Cerebellar nuclear complex (tissue), 1 donor: ENCODE measurements at regions not wholly inside any gene's neighbourhood (a gene's known extent, or its start where the extent isn't known, plus 50 kb on each side); places are given as distances from the start of the nearest gene placed in this dataset.
"Not testable (repeated sequence)": the region's sequence is repeated elsewhere in the genome, so short reads cannot be mapped to it uniquely, and the experiment has no call there.

Experiments
- DNase-seq, 2 experiments: peaks; one replicate each; lab custom pipeline; 2025; lab: John Stamatoyannopoulos, UW

GRCh38 chr3:72176537-72177041 is 391.6 kb upstream of the PROK2 start:
- no peak for DNase-seq

DNA sequence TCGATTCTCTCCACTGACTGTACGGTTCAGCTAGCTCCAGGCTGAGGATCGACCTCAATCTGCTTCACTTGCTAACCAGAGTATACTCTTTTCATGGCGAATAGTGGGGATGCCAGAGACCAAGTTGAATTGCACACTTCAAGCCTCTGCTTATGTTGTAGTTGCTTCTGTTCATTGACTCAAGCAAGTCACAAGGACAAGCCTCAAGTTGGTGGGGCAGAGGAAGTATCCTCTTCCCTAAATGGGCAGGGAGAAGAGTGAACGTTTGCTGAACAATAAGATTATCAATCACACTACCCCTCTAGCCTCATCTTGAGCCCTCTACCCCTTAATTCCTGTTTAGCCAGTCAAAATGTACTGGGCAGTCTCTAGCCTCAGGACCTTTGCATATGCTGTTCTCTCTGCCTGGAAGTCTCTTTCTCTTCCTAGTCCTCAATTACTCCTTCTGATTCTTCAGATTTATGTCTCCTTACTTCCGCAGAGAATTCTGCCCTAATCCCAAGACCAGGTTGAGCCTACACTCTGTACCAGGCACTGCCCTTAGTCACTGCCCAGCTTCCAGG is 390.4 kb upstream of the PROK2 start:
- no peak for DNase-seq

GRCh38 chr3:72174890-72175289 is 389.9 kb upstream of the PROK2 start:
- no peak for DNase-seq

DNA sequence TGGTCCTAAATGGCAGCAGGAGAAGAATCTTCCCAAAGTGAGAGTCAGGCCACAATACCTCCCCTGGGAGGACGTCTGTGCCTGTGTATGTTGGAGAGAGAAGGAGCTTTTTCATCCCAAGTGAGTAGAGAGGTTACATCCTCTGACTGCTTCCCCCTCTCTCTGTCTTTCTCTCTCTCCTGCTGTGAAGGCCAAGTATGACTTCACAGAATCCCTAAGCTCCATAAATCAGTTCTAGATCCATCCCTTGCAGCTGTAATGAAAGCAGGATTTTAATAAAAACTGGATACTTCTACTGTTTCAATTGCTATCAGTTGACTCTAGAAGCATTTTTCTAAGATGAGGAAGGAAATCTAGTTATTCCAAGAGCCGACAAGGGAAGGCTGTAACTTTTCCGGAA is 389.1 kb upstream of the PROK2 start:
- DNase-seq, result no peak

- no peak for DNase-seq
Measured at GRCh38 chr3:72171946-72172345, 387.0 kb upstream of the PROK2 start.

- DNase-seq, result no peak
Measured at GRCh38 chr3:72171463-72171881, 386.5 kb upstream of the PROK2 start.

DNA sequence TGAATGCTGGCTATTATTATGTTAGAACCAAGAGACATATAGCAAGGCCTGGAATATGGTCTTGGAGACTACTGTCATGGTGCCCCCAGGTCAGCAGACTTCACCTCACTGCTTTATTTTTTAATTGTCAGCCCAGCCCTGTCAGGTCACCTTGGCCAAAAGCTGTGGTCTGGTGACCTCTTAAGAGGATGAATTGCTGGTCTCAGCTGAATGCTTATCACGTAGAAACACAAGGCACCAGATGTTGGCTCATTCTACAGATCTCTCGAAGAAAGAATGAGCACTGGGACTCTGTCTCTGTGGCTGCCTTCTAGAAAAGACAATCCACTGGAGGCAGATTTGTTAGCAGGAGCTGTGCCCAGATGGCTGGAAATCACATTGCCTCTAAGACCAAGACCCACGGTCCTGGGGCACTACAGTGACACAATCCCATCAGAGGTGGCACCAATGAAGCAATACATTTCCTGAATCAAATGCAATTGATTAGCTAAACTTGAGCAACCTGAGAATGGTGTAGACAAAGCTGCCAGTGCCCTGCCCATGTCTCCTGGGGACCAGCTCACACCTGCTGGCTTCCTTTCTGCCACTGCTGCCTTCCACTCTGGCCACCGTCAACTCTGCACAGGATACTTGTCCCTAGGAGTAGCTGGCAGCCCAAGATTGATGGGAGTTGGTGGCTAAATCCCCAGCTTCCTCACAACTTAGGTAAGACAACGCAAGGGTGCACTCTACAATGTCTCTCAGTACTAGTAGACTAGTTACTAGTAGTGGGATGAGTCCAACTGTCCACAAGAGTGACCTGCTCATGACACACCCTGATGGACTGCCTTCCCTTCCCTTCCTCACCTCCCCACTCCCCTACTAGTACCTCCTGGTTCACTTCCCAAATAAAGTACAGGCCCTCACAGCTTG is 384.9 kb upstream of the PROK2 start:
- DNase-seq, result no peak

GRCh38 chr3:72169120-72169519 is 384.2 kb upstream of the PROK2 start:
- DNase-seq, result no peak

- no peak for DNase-seq
Measured at GRCh38 chr3:72165808-72166207, 380.9 kb upstream of the PROK2 start.

GRCh38 chr3:72165317-72165716 is 380.4 kb upstream of the PROK2 start:
- DNase-seq, result no peak

- no peak for DNase-seq
Measured at GRCh38 chr3:72164635-72164978, 379.7 kb upstream of the PROK2 start.

GRCh38 chr3:72163809-72164634 is 379.1 kb upstream of the PROK2 start:
- DNase-seq, result no peak

- DNase-seq, result no peak
Measured at GRCh38 chr3:72162649-72163184, 377.8 kb upstream of the PROK2 start.

DNA sequence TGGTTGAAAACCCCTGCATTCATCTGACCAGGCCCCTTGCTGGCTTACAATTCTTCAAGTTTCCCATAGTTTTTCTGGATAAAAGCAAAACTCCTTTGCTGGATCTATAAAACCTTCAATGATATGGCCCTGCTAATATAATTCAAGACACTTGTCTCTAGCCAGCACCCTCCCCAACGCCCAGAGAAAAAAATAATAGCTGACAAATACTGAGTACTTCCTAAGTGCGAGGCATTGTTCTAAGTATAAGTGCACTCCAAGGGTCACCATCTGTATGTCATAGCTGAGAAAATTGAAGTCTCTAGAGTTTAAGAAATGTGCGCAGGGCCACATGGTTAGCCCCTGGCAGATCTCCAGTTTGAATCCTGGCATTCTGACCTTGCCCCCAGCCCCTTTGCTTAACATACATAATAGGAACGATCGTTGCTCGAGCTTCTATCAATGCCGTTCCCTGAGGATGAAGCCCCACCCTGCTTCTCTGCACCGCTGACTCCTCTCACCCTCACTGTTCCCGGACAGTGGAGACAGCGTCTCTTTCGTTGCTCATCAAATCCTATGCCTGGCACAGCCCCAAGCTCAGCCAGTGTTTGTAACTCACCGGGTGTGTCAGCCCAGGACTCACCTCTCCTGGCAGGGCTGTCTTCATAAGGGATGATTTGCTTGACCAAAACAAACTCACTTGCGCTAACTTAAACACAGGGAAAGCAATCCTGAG is 377.1 kb upstream of the PROK2 start:
- DNase-seq, result no peak

DNA sequence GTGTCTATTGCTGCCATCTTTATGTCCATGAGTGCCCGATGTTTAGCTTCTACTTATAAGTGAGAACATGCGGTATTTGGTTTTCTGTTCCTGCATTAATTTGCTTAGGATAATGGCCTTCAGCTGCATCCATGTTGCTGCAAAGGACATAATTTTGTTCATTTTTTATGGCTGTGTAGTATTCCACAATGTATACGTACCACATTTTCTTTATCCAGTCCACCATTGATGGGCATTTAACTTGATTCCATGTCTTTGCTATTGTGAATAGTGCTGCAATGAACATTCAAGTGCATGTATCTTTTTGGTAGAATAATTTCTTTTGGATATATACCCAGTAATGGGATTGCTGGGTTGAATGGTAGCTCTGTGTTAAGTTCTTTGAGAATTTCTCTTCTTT is 376.3 kb upstream of the PROK2 start:
- not testable (repeated sequence) for DNase-seq

DNA sequence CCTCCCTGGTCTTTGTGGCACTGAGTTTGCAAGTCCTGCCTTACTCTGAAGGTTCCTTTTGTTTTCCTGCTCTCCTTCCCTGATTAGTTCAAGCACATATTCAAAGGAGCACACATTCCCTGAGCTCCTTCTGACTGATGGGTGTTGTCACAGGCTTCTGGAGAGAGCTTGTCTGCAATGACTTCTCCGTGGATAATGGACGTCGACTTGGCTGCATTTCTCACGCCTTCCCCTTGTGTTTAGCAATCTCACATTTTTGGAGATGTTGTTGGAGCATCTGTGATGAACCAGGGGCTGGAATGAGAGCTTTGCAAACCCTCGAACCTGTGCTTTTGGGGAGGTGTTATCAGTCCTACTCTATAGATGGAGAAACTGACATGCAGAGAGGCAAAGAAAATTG is 375.4 kb upstream of the PROK2 start:
- no peak for DNase-seq

GRCh38 chr3:72159487-72159886 is 374.5 kb upstream of the PROK2 start:
- DNase-seq, result no peak

DNA sequence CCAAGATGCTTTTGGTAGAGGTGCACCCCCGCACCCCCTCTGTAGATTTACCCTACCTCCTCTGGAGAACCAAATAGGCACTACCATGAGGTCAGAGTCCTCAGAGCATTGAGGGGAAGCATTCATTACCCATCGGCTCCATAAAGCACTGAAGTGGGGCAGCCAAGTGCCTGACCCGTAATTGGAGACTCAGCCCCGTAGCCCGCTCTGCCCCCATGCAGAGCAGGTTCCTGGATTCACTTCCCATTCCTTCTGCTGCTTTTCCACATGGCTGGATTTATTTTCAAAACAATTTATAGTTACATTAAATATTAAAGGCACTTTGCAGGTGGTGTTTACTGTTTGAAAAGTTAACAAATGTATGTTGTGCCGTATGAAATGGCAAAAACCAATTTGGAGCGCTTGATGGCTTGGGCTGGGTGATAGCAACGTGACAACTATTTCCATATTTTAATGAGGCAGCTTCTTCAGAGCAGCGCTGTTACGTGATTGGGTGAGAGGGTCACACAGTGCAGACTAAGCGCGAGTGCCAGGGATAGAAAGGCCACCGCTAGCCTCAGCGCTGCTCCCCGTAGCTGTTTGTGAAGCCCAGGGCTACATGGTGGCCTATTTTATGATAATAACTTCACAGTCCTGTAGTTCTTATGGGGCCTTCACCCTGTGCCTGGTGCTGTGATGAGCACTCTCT is 373.8 kb upstream of the PROK2 start:
- DNase-seq, result no peak

- DNase-seq, result no peak
Measured at GRCh38 chr3:72157748-72158638, 373.0 kb upstream of the PROK2 start.
